Astrocyte (in vitro differentiated cells and primary cell): ENCODE measurements at regions not wholly inside any gene's neighbourhood (a gene's known extent, or its start where the extent isn't known, plus 50 kb on each side); places are given as distances from the start of the nearest gene placed in this dataset.

Experiments
- CTCF ChIP-seq: IDR thresholded peaks from 2 replicates; pipeline ENCODE4 v1.5.1; 2011; ENCODE audit warnings: low read depth, mild to moderate bottlenecking, inconsistent platforms, low read length, moderate library complexity; ENCODE audit not compliant: insufficient read depth
- EZH2 ChIP-seq: IDR thresholded peaks from 2 replicates; pipeline ENCODE4 v1.6.1; 2012; ENCODE audit warnings: mild to moderate bottlenecking, low read length, inconsistent platforms; ENCODE audit not compliant: insufficient read depth

GRCh38 chr5:56677690-56678305 lies 137.6 kb upstream of the MAP3K1 start:
- TF ChIP-seq CTCF (no peak), EZH2 (no peak)
